ENCODE measurements at regions not wholly inside any gene's neighbourhood (a gene's known extent, or its start where the extent isn't known, plus 50 kb on each side); places are given as distances from the start of the nearest gene placed in this dataset.

GRCh38 chr11:122317305-122317704 lies 201.3 kb upstream of the BLID start:
- TF ChIP-seq CTCF (IDR thresholded peaks at IDR 0.05) (no peak), POLR2A (IDR thresholded peaks at IDR 0.05) (no peak)

All from tibial nerve (tissue), 3 donors.